DND-41 (cell line): ENCODE measurements at regions not wholly inside any gene's neighbourhood (a gene's known extent, or its start where the extent isn't known, plus 50 kb on each side); places are given as distances from the start of the nearest gene placed in this dataset.

Experiments used
- ATAC-seq: fragments of 200-7000 bp; cut with Tn5 transposase; 3 replicates; pipeline ENCODE4 v1.9.1; 2021; ENCODE audit warnings: low read depth; ENCODE audit not compliant: insufficient read depth
- DNase-seq: peaks from one replicate; pipeline ENCODE4 v3.0.0-alpha.2; 2020
- H2AFZ ChIP-seq: 2 replicates; pipeline ENCODE4 v1.6.0; 2012; ENCODE audit warnings: low read depth, low read length
- H3K27ac ChIP-seq: 2 replicates; pipeline ENCODE4 v1.5.1; 2012; ENCODE audit warnings: low read length, inconsistent platforms
- H3K27me3 ChIP-seq: fragments of 200-600 bp; sonication (generic); 2 replicates; pipeline ENCODE4 v1.6.0; 2012; ENCODE audit warnings: low read length, mild to moderate bottlenecking, inconsistent platforms; ENCODE audit not compliant: insufficient read depth, poor library complexity
- H3K36me3 ChIP-seq: 2 replicates; pipeline ENCODE4 v1.5.1; 2012; ENCODE audit warnings: low read length, inconsistent platforms; ENCODE audit not compliant: insufficient read depth
- H3K4me1 ChIP-seq: 2 replicates; pipeline ENCODE4 v1.5.1; 2012; ENCODE audit warnings: mild to moderate bottlenecking, low read length; ENCODE audit not compliant: insufficient read depth
- H3K4me2 ChIP-seq: 2 replicates; pipeline ENCODE4 v1.6.0; 2012; ENCODE audit warnings: mild to moderate bottlenecking, moderate library complexity, low read length, inconsistent platforms; ENCODE audit not compliant: insufficient read depth
- H3K4me3 ChIP-seq, 2 experiments: fragments of 200-600 bp in 1 of 2; shearing (Covaris generic) in 1 of 2; 2 replicates each; pipeline ENCODE4 v1.5.1; 2012 to 2016; ENCODE audit warnings: inconsistent platforms in 2 of 2, low read length in 2 of 2, mild to moderate bottlenecking in 2 of 2, low read depth in 1 of 2, moderate library complexity in 1 of 2
- H3K79me2 ChIP-seq: 2 replicates; pipeline ENCODE4 v1.6.0; 2012; ENCODE audit warnings: low read length, inconsistent platforms; ENCODE audit not compliant: insufficient read depth
- H3K9ac ChIP-seq: 2 replicates; pipeline ENCODE4 v1.6.0; 2012; ENCODE audit warnings: low read depth, mild to moderate bottlenecking, inconsistent platforms, low read length, moderate library complexity
- H3K9me3 ChIP-seq: 2 replicates; pipeline ENCODE4 v1.5.1; 2012; ENCODE audit warnings: low read length, moderate library complexity, mild to moderate bottlenecking, inconsistent platforms; ENCODE audit not compliant: insufficient read depth, severe bottlenecking
- H4K20me1 ChIP-seq: 2 replicates; pipeline ENCODE4 v1.6.0; 2012; ENCODE audit warnings: low read length; ENCODE audit not compliant: insufficient read depth
- CTCF ChIP-seq: IDR thresholded peaks from 2 replicates; pipeline ENCODE4 v1.5.1; 2012; ENCODE audit warnings: borderline replicate concordance, low read length, moderate library complexity, mild to moderate bottlenecking; ENCODE audit not compliant: poor library complexity, severe bottlenecking; ENCODE audit errors: extremely low read depth
- EZH2 ChIP-seq: IDR thresholded peaks from 3 replicates; pipeline ENCODE4 v1.6.1; 2012; ENCODE audit warnings: borderline replicate concordance, low read depth, mild to moderate bottlenecking, moderate library complexity, low read length, inconsistent platforms; ENCODE audit not compliant: severe bottlenecking

DNA sequence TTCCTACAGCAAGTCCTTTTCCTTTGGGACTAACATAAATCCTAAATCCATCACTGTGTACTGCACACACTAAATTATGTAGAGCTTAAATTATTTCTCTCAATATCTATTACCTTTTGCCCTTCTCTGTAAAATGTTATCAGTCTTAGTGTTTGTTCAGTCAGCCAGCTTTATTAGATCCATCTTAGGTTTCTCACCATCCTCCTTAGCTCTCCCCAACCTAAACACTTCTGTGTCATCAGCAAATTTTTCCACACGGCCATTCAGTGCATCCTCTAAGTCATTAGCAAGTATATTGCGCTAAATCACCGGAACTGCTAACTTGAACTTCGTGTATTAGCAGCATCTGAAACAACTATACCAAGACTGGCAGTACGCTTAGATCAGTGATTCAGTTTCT, 142.1 kb upstream of the ZNF438 start:
- Histone ChIP-seq H3K27ac (0 out of 2 replicates have a peak overlapping the region, but pooled peaks have one; percentile 18), H3K36me3 (peaks cover 87% of the 10 kb centered on the region), H3K4me3 (no peak overlapping the region), H3K27me3 (no peaks in the 10 kb centered on the region), H2AFZ (no peak overlapping the region), H3K4me1 (no peaks in the 10 kb centered on the region), H3K79me2 (peaks cover 99% of the 10 kb centered on the region), H3K4me2 (no peak overlapping the region), H3K9me3 (peaks cover 18% of the 10 kb centered on the region), H4K20me1 (peaks cover 4% of the 10 kb centered on the region; the same call in 1 of the 2 replicates), H3K9ac (no peak overlapping the region)
- DNase-seq (no peak), ATAC-seq (no peak)
- TF ChIP-seq CTCF (no peak), EZH2 (no peak)

- TF ChIP-seq CTCF (no peak), EZH2 (no peak)
- Histone ChIP-seq H3K4me3 (no peak overlapping the region), H2AFZ (no peak overlapping the region), H3K4me2 (no peak overlapping the region), H3K36me3 (peaks cover 60% of the 10 kb centered on the region), H3K9me3 (peaks cover 5% of the 10 kb centered on the region), H3K27me3 (no peaks in the 10 kb centered on the region), H3K27ac (no peak overlapping the region), H3K79me2 (peaks cover 97% of the 10 kb centered on the region), H4K20me1 (peaks cover 8% of the 10 kb centered on the region; the same call in 1 of the 2 replicates), H3K9ac (no peak overlapping the region), H3K4me1 (0 out of 2 replicates have a peak, but pooled peaks cover 2% of the 10 kb centered on the region)
- ATAC-seq (no peak), DNase-seq (no peak)
These were observed 139.8 kb upstream of the ZEB1 start for GRCh38 chr10:31179091-31179680.

DNA sequence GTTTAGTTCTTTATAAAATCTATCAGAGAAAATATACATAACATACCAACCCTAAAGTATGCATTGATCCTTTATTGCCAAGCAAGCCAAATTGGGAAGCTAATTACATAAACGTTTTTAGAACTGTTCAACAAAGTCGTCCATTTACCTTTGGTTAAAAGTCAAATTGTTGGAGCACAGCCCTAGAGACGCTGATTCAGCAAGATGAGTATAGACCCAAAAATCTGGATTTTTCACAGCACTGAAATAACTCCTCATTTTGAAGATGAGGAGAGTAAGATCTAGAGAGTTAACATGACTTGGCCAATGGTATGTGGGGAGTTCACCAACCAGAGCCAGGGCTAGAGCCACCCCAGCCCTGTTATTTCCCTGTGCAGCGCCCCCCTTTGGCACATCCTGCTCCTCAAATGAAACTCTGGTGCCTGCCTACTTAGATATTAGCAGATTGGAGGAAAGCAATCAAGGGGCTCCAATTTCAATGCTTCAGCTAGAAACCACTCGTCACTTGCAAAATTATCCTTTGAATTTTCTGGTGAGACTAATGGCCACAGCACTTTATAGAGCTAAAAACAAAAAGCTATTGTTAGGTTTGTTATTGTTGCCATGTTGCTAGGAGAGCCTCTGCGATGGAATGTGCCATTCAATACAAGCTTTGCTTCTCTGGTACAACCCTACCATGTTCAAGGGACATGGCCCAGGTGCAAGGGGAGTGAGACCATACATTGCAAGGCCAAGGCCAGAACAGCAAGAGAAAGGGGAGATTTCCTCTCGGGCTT, 132.6 kb upstream of the ZEB1 start:
- DNase-seq (no peak), ATAC-seq (no peak)

More for the DNA sequence above, 132.6 kb upstream of the ZEB1 start:
- Histone ChIP-seq H3K4me1 (0 out of 2 replicates have a peak, but pooled peaks cover 2% of the 10 kb centered on the region), H3K4me2 (no peak overlapping the region), H3K9me3 (no peaks in the 10 kb centered on the region), H3K79me2 (peaks cover 94% of the 10 kb centered on the region), H3K27me3 (no peaks in the 10 kb centered on the region), H3K9ac (no peak overlapping the region), H4K20me1 (0 out of 2 replicates have a peak, but pooled peaks cover 13% of the 10 kb centered on the region), H3K36me3 (peaks cover 53% of the 10 kb centered on the region), H2AFZ (no peak overlapping the region), H3K4me3 (no peak overlapping the region), H3K27ac (peak overlapping the region; percentile 34; the same call in 1 of the 2 replicates)
- TF ChIP-seq CTCF (peak; percentile 29), EZH2 (no peak)
